ENCODE measurements at regions not wholly inside any gene's neighbourhood (a gene's known extent, or its start where the extent isn't known, plus 50 kb on each side); places are given as distances from the start of the nearest gene placed in this dataset.

DNA sequence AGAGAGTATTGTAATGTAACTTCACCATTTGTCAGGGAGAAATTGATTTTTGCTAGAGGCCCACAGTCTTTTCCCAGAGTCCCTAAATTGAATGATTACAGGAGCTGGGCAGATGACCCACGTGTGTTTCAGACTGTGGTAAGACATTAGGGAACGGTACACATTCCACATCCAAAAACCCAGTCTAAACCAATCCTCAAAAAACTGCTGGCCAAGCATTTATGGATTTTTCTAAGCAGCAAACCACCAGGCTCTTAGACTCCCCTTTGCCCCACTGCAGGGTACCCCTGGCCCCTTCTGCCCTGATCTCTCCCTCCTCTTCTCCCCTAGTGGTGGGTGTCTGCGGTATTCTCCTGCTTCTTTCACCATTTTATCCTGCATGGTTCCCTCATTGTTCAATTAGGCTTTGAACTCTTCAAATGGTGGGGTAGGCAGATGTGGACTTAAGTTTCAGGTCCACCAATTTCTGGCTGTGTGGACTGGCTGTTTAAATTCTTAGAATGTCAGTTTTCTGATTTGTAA, 135.5 kb upstream of the SORCS3 start:
- FAIRE-seq (no peak), DNase-seq (ENCODE audit: low spot score in 2 of 2) (no peak)

DNA sequence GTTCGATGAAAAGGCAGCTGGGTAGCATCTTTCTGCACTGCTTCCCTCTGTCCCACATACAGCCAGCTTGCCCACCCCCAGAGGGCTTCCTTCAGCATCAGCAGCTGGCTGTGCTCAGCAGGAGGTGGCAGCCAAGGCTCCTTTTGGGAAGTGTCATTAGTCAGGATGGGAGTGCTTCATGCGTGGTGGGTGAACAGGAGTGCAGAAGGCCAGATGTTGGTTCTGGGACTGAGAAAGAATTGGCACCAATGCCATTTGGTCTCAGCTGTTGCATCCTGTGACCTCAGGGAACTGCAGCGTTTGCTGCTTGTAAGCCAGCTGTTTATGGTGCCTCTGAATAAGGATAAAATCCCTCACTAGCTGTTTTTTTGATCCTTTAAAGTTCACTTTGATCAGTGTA, 131.1 kb upstream of the SORCS3 start:
- FAIRE-seq (no peak), DNase-seq (ENCODE audit: low spot score in 2 of 2) (no peak)

DNA sequence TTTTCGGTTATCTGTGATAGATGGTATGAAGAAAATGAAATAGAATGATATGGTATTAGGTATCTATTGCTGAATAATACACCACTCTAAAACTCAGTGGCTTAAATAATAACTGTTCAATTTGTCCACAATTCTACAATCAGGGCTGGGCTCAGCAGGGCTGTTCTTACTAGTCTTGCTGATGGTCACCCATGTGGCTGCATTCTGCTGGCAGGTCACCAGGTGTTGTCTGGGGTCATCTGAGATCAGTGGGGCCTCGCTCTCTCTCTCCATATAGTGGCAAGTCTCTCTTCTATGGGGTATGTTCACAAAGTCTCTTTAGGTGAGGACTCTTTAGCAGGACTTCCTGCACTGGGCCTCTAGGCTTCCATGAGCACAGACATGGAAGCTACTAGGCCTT, 130.4 kb upstream of the SORCS3 start:
- DNase-seq (ENCODE audit: low spot score in 2 of 2) (no peak), FAIRE-seq (no peak)

DNA sequence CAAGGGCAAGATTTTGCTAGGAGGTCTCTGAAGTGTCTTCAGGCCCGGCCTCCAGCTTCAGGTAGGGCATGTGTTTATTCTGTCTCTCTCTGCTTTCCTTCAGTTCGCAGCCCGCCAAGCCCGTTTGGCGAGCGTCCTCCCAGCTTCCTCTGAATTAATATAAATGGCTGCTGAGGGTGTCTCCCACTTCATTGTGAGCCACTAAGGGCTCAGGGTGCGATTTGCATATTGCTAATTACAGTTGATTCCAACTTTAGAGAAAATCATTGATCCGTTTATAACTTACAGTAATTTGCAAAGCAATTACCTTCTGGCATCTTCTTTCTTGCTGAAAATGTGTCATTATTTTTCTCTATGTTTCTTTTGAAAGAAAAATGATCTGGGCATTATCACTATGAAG, 128.3 kb upstream of the SORCS3 start:
- FAIRE-seq = no peak
- DNase-seq (ENCODE audit: low spot score in 2 of 2) = no peak

DNA sequence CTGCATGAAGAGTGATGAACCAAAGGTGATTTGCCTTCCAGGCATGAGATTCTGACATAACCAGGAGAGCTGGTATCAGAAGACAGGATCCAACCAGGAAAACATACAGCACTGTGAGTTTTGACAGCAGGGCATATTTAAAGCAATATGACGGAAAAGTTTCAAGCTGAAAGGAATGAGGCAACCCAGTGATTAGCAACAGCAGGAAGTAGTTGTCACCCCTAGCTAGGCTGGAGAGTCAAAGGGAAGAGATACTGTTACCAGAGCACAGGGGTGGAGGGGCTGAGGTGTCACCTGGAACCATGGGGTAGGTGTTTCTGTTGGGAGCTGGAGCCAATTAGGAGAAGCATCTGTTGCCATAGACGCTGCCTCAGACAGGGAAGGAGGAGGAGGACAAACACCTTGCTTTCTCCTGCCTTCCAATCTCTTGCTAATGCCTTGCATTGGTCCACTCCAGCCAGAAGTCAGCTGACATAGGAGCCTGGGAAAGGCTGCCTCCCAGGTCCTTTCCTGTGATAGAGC, 125.4 kb upstream of the SORCS3 start:
- no peak for DNase-seq (ENCODE audit: low spot score in 2 of 2)
- FAIRE-seq = no peak

DNA sequence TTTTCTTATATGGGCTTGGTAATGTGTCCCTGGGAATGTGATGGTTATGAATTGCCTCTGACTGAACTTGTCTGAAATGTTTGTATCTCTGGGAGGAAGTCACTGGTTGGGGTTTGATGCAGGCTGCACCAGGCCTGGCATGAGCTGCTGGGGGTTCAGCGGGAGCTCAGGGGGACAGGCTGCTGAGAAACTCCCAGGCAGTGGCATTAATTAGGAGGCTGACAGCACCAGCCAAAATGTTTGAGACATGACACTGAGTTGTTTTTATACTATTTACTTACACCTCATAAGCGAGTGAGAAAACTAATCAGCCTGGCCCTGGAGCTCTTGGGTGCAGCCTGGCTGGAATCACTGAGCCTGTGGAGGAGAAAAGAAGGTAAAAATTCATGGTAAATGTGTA, 124.1 kb upstream of the SORCS3 start:
- FAIRE-seq = no peak
- DNase-seq (ENCODE audit: low spot score in 2 of 2) = no peak

DNA sequence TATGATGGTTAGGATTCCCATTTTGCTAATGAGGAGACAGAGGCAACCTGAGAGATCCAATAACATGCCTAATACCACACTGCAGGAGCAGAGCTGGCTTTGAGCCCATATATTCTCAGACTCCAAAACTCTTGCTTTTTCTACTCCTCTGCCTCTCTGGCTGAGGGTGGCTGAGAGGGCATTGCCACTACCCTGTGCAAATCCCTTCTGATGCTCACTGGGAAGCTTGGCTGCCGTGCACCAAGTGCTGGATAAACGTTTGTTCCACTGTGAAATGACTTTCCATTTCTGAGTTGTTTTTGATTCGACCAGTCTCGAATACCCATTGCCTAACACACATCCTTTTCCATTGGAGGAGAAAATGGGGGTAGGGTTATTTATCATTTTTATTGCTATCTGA, 123.1 kb upstream of the SORCS3 start:
- no peak for FAIRE-seq

DNA sequence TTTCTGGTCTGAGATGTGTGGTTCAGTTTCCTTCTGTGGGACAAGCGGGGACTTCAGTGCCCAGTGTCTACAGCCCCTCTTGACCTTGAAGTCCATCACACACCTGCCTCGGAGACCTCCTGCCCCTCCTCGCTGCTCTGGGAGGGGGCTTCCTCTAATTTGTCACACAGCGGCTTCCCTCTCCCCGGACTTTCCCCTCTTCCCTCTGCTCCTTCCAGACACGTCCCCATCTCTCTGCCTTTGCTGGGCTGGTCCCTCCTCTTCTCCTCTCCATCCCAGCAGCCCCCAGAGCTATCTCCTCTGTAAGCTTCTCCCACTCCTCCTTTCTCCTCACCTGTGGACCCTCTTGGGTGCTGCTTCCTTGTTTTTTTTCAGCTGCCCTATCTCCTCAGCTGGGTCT, 122.2 kb upstream of the SORCS3 start:
- DNase-seq (ENCODE audit: low spot score in 2 of 2) = no peak
- FAIRE-seq = no peak

More for the DNA sequence above, 123.1 kb upstream of the SORCS3 start:
- no peak for DNase-seq (ENCODE audit: low spot score in 2 of 2)

DNA sequence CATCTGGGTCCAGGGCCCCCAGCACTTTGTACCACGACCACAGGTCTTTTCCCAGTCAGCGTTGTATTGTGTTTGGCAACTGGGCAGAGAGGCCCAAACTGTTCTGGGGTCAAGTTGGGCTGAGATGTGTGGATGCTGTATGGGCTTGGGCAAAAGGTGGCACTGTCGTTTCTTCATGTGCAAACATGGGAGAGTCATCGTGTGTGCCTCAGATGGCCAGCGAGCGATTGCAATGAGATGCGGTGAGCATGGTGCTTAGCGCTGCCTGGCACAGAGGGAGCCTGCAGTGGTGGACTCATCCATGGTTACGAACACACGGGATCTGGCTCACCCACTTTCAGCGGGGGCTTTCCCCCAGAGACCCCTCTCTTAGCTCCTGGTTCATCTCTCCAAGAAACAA, 120.4 kb upstream of the SORCS3 start:
- no peak for FAIRE-seq
- DNase-seq (ENCODE audit: low spot score in 2 of 2) = no peak

DNA sequence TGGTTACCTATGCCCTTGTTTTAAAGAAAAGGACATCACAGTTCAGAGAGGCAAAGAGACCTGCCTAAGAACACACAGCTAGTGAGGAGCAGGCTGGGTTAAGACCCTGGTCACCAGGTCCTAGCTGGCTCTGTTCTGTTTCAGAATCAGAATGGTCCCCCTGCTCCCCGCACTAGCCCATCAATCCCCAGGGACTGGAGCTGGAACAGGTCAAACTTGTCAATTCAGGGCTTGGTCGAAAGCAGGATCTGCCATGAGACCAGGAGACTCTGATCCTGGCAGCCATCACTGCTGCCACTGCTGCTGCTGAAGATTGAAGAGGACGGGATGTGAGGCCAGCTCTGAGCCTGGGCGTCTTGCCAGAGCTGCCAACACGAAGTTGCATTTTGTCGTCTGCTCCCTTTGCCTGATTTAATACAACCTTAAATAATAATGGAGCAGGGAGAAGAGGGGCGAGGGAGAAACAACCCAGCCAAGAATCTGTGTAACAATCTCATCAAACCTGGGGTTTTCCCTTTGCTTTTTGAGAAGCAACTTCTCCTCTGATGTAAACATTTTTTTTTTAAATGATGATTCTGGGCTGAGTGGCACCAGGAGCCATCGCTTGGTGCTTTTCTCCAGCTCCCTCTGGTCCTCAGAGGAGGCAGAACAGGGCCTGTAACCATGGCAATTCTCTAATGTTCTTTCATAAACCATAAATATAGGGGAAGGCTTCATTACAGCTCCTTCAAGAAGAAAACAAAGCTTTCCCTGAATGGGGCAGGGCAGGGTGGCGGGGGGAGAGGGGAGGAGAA, 119.0 kb upstream of the SORCS3 start:
- DNase-seq (ENCODE audit: low spot score in 2 of 2) (peak in 1 of 2 donors; percentile 32), FAIRE-seq (no peak)

DNA sequence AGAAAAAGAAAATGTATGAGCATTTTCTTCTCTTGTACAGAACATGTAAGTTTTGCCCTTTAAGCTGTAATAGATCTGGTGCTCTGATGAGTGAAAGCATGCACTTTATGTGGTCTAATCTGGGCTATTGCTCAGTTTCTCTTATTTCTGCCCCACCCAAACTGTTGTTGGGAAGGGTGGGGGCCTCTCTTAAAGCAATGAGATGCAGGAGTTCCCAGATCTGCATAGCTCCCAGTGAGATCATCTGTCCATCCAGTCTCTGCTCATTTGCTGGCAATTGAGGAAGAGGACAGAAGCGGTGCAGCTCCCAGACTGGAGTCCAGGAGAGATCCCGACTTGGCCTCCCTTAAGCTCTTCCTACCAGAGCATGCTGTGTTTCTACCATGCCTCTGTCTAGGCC, 114.9 kb upstream of the SORCS3 start:
- FAIRE-seq = no peak
- DNase-seq (ENCODE audit: low spot score in 2 of 2) = no peak

DNA sequence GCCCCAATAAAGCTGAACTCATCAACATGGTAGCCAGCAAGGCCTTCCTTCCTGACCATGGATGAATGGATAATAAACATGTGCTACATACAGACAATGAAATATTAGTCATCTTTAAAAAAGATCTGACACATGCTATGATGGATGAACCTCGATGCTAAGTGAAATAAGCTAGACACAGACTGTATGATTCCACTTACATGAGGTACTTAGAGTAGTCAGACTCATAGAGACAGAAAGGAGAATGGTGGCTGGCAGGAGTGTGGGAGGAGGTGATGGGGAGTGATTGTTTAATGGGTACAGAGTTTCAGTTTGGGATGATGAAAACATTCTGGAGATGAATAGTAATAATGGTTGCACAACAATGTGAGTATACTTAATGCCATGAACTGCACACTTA, 114.1 kb upstream of the SORCS3 start:
- no peak for FAIRE-seq
- DNase-seq (ENCODE audit: low spot score in 2 of 2) = no peak

DNA sequence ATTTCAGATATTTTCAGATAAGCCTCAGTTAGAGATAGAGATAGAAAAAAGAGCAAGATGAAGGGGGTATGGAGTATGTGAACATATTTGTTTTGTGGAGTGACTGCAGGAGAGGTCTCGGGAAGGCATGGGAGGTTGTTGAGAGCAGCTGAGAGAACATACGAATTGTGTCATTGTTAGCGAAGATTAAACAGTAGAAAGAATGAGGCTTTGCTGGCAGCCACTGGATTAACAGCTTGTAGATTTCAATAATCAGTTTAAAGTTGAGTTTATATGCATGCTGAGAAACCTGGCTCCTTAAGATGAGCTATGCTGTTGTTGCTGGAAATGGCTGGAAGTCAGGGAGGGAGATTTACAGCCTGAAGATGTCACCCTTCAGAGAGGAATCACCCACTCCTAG, 100.9 kb upstream of the SORCS3 start:
- no peak for DNase-seq (ENCODE audit: low spot score in 2 of 2)
- no peak for FAIRE-seq

DNA sequence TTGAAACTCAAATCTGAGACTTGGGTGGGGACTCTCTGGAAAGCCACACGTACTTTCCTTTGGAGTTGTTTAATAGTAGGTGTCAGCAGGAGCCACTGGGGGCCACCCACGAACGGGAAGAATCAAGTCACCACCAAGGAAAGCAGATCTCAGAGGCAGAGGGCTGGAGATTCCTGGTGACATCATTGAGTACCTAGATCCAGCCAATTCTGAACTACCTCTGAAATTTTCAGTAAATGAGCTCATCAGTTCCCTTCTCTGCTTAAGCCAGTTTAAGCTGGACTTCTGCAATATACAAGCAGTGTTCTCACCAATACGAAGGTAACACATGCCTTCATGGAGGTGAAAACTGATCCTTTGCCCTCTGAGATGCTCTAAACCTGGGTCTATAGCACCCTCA, 99.3 kb upstream of the SORCS3 start:
- FAIRE-seq = no peak
- DNase-seq (ENCODE audit: low spot score in 2 of 2) = no peak

DNA sequence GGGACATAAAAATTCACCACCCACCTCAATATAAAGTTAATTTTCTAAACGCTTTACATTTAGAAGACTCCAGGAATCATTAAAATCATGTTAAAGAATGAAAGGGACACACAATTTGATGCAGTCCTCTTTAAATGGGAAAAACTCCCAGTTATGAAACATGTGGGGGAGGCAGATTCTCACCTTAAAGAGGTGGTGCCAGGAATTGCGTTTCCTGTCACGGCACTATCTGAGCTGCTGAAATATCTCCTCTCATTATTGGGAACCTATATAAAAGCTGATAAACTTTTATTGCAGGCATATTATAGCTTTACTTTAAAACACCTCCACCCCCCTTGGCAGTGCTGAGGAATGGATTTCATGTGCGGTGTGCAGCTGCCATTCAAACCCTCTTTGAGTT, 94.8 kb upstream of the SORCS3 start:
- no peak for FAIRE-seq
- DNase-seq (ENCODE audit: low spot score in 2 of 2) = no peak

DNA sequence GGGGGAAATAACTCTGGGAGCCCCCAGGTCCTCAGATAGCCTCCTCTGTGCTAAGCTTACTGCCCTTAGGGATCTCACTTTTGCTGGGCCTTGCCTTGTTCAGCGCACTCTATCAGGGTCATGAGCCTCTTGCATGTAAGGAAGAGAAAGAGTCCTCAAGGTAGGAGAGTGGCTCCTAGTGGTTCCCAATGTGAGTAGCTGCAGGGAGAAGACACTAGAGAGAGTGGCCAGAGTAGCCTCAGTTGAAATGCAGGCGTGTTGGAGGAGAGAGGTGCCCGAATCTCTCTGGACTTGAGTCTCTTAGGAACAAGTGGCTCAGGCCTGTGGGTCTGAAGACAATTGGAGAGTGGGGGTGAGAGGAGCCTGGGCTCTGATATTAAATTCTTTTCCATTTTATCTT, 94.3 kb upstream of the SORCS3 start:
- FAIRE-seq = no peak
- DNase-seq (ENCODE audit: low spot score in 2 of 2) = no peak

DNA sequence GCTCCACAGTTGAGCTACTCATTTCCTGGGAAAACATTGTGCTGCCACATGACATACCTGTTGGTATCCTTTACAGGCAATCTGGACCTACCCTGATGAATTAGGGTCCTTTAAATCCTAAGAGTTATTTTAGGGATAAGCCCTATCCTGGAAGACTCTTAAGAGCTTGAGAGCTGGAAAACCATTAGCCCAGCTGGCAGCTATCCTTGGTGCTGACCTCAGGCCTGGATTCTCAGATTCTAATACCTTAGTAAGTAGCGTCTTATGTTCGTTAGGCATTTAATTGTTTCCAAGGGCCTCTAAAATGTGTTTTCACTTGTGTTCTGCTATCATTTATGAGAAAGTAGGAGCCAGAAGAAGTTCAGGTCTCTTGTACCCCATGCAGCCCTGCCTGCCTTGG, 93.0 kb upstream of the SORCS3 start:
- FAIRE-seq (no peak), DNase-seq (ENCODE audit: low spot score in 2 of 2) (no peak)

DNA sequence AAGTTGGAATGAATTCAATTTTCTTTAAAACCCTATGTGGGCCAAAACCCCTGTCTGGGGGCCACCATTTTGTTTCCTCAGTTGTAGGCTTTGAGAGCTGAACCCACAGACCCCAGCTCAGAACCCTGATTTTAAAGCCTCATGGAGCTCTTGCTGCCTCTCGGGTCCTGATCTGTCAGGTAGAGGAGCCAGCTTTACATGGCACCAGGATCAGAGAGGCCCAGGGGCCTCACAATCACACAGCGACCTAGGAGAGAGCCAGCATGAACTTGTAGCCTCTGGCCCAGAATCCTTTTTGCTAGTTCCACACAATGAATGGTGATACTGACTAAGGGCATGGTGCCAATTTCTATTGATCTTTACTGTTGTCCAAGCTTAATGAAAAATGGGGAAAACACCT, 84.3 kb upstream of the SORCS3 start:
- no peak for FAIRE-seq

DNA sequence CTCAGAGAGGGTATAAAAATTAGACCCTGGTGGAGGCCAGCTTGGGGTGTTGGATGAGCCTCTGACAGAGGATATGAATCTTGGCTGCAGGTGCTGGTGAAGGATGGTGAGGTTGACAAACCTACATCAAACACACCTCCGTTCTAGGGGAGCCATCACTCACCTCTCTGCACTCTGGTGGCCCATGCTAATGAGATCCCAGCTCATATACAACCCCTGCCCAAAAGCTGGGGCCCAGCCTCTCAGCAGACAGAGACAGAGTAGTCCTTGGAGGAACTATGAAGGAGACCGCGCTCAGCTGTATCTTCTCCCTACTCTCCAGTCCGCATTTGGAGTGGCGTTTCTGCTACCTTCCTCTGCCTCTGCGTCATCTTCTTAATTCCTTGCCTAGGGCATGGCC, 83.1 kb upstream of the SORCS3 start:
- no peak for DNase-seq (ENCODE audit: low spot score in 2 of 2)
- no peak for FAIRE-seq

More for the DNA sequence above, 84.3 kb upstream of the SORCS3 start:
- no peak for DNase-seq (ENCODE audit: low spot score in 2 of 2)

DNA sequence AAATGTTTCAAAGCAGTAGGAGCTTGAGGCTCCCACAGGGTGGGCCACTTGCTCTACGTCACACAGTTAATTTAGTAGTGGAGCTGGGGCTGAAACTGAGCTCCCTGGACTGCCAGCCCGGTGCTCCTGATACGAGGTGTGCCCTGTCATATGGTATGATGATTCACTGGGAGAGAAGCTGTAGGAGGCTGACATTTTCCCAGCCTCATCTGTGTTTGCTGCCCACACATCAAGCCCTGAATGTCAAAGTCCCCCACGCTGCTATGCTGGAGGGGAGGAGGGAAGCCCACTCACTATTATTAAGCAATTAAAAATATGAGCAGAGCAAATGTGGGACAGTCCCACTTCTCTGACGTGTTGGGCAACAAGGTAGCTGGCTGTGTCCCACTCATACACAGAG, 81.2 kb upstream of the SORCS3 start:
- DNase-seq (ENCODE audit: low spot score in 2 of 2) (no peak), FAIRE-seq (no peak)

DNA sequence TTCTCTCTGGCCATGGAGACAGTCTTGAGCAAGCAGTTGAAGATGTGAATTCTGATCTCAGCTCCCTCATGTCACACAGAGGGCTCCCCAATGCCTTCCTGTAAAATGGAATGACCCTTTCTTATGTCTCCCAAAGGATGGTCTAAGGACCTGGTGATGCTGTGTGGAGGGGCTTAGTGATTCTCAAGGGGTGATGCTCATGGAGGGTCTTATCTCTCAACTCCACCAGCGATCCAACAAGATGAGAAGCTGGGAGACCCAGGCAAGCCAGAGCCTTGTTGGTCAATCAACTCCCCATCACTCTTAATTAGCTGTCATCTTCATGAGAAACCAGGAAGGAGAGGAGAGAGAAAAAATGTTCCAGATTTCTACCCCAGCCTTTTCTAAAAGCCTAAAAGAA, 78.0 kb upstream of the SORCS3 start:
- FAIRE-seq (no peak), DNase-seq (ENCODE audit: low spot score in 2 of 2) (no peak)

DNA sequence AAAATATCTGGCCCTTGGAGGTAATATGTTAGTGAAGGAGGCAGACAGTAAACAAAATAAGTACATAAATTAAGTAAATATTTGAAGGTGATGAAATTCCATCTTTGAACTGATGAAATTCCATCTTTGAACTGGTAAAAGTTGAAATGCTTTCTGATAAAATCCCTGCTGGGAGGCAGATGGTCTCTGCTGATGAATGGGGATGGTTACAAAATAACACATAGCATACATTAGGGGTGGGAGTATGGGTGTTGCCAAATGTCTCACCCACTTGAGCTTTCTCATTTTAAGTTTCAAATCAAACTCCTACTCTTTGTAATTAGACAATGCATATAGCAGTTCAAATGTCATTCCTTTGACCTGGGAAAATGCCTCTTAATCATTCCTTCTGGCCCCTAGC, 77.5 kb upstream of the SORCS3 start:
- no peak for FAIRE-seq

More for the DNA sequence above, 77.5 kb upstream of the SORCS3 start:
- DNase-seq (ENCODE audit: low spot score in 2 of 2) = no peak
